Uterus (tissue), 2 donors: ENCODE measurements at regions not wholly inside any gene's neighbourhood (a gene's known extent, or its start where the extent isn't known, plus 50 kb on each side); places are given as distances from the start of the nearest gene placed in this dataset.

Experiments
- POLR2A ChIP-seq, 2 donors: fragments of 450-650 bp; IDR thresholded peaks; one replicate each; pipeline ENCODE4 v1.6.1; 2016; ENCODE audit warnings: antibody characterized with exemption in 2 of 2, mild to moderate bottlenecking in 1 of 2, moderate library complexity in 1 of 2
- TF ChIP-seq, protein P1 (sequence below), 4 experiments: fragments of 200-600 bp in 2 of 4; fragments of 450-650 bp in 2 of 4; sonication (generic) in 2 of 4; IDR thresholded peaks; one replicate each; pipeline ENCODE4 v1.5.1; 2016 to 2019; ENCODE audit warnings: antibody characterized with exemption in 4 of 4, mild to moderate bottlenecking in 2 of 4, moderate library complexity in 1 of 4

DNA sequence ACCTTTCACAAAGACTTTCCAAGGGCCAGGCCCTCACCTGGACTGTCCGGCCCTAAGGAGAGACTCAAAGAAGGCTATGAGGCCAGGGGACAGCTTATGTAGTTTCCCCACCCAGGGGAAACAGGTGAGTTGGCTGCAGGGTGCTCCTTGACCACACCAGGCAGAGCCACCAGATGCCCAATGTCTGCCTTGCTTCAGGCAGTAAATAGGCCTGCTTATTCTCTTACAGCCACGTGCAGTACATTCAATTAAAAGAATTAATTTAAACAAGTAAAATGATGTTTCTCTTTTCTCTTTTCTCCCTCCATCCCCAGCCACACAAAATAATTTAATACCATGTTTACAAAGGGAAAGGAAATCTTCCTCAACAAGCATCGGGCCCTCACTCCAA is 66.6 kb upstream of the ABLIM1 start:
- TF ChIP-seq, protein P1, sequence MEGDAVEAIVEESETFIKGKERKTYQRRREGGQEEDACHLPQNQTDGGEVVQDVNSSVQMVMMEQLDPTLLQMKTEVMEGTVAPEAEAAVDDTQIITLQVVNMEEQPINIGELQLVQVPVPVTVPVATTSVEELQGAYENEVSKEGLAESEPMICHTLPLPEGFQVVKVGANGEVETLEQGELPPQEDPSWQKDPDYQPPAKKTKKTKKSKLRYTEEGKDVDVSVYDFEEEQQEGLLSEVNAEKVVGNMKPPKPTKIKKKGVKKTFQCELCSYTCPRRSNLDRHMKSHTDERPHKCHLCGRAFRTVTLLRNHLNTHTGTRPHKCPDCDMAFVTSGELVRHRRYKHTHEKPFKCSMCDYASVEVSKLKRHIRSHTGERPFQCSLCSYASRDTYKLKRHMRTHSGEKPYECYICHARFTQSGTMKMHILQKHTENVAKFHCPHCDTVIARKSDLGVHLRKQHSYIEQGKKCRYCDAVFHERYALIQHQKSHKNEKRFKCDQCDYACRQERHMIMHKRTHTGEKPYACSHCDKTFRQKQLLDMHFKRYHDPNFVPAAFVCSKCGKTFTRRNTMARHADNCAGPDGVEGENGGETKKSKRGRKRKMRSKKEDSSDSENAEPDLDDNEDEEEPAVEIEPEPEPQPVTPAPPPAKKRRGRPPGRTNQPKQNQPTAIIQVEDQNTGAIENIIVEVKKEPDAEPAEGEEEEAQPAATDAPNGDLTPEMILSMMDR (IDR thresholded peaks at IDR 0.05) = no peak
- no peak for TF ChIP-seq POLR2A (IDR thresholded peaks at IDR 0.05)
